ENCODE measurements at regions not wholly inside any gene's neighbourhood (a gene's known extent, or its start where the extent isn't known, plus 50 kb on each side); places are given as distances from the start of the nearest gene placed in this dataset.

DNA sequence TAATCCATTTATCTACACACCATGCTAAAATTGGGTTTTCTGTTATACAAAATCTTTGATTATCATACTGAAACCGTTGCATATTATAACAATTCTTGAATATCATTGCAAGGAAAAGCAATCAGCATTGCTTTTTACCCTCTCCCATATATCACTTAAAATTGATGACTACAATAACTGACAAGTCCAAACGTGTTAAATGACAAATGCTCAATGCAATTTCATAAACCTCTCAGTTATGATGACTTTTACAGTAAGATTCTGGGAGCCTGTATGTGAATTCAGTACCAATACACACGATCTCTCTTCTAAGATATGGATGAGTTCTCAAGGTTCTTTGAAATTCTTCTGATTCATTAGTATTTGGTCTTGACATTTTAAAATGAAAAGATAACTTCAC lies 368.5 kb upstream of the TRIB2 start:
- TF ChIP-seq, protein P1, sequence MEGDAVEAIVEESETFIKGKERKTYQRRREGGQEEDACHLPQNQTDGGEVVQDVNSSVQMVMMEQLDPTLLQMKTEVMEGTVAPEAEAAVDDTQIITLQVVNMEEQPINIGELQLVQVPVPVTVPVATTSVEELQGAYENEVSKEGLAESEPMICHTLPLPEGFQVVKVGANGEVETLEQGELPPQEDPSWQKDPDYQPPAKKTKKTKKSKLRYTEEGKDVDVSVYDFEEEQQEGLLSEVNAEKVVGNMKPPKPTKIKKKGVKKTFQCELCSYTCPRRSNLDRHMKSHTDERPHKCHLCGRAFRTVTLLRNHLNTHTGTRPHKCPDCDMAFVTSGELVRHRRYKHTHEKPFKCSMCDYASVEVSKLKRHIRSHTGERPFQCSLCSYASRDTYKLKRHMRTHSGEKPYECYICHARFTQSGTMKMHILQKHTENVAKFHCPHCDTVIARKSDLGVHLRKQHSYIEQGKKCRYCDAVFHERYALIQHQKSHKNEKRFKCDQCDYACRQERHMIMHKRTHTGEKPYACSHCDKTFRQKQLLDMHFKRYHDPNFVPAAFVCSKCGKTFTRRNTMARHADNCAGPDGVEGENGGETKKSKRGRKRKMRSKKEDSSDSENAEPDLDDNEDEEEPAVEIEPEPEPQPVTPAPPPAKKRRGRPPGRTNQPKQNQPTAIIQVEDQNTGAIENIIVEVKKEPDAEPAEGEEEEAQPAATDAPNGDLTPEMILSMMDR (IDR thresholded peaks at IDR 0.05; ENCODE audit: low read depth, low read length), result no peak
- TF ChIP-seq EZH2phosphoT487 (IDR thresholded peaks at IDR 0.05; ENCODE audit: low read depth), result no peak
